BLaER1 (cell line): ENCODE measurements at regions not wholly inside any gene's neighbourhood (a gene's known extent, or its start where the extent isn't known, plus 50 kb on each side); places are given as distances from the start of the nearest gene placed in this dataset.

Experiments
- H3K27ac ChIP-seq: shearing (Covaris generic); formaldehyde crosslinking; 2 replicates; pipeline ENCODE4 v1.8.1; 2022
- H3K27me3 ChIP-seq: shearing (Covaris generic); formaldehyde crosslinking; 2 replicates; pipeline ENCODE4 v1.8.1; 2022
- H3K36me3 ChIP-seq: shearing (Covaris generic); formaldehyde crosslinking; 2 replicates; pipeline ENCODE4 v1.8.1; 2022
- H3K4me1 ChIP-seq: shearing (Covaris generic); formaldehyde crosslinking; 2 replicates; pipeline ENCODE4 v1.8.1; 2022
- H3K4me2 ChIP-seq: shearing (Covaris generic); formaldehyde crosslinking; 2 replicates; pipeline ENCODE4 v1.8.1; 2022
- H3K4me3 ChIP-seq: shearing (Covaris generic); formaldehyde crosslinking; 2 replicates; pipeline ENCODE4 v1.8.1; 2022
- H3K9ac ChIP-seq: shearing (Covaris generic); formaldehyde crosslinking; 2 replicates; pipeline ENCODE4 v1.8.1; 2022
- H3K9me3 ChIP-seq: shearing (Covaris generic); formaldehyde crosslinking; 2 replicates; pipeline ENCODE4 v1.8.1; 2022
- H4K20me1 ChIP-seq: shearing (Covaris generic); formaldehyde crosslinking; 2 replicates; pipeline ENCODE4 v1.8.1; 2022
- Cebpa-rat ChIP-seq: shearing (Covaris generic); IDR thresholded peaks from 2 replicates; pipeline ENCODE4 v1.8.1; 2022

- no peak overlapping the region for H3K4me3 ChIP-seq
- H3K4me2 ChIP-seq, result no peak overlapping the region
- no peaks in the 10 kb centered on the region for H3K9me3 ChIP-seq
- H3K36me3 ChIP-seq, result no peaks in the 10 kb centered on the region
- no peaks in the 10 kb centered on the region for H3K4me1 ChIP-seq
- no peak overlapping the region for H3K27ac ChIP-seq
- H4K20me1 ChIP-seq, result no peaks in the 10 kb centered on the region
- TF ChIP-seq Cebpa-rat, result no peak
- no peak overlapping the region for H3K9ac ChIP-seq
- H3K27me3 ChIP-seq, result no peaks in the 10 kb centered on the region
Observed at GRCh38 chr4:13836946-13837912, 209.7 kb upstream of the BOD1L1 start.

DNA sequence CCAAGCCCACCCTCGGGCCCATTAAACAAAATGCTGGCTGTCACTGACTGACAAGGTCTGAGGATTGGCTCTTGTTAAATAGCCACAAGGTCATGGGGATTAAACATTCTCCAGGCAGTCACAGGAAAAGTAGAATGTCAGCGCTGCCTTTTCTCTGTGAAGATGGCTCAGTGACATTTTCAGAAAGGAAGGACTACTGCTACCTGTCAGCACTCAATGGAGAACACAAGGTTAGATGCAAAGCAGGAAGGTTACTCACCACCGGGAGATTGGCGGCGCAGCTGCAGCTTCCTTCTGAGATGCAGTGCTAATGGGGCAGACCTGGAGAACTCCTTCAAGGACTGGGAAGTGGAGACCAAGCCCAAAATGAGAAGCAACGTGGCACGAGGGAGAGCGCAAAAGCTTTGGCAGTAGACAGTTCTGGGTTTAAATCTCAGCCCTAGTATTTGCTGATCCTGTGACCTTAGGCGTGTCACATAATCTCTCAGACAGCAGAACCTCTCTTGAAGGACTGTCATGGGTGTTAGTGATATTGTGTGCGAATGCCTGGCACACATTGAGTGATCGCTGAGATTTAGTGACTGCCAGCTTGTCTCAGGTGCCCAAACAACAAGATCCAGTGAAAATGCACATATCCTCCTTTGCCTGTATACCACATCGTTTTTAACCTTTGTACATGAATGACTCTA is 213.1 kb upstream of the BOD1L1 start:
- Histone ChIP-seq H3K27me3 (no peaks in the 10 kb centered on the region), H3K9me3 (no peaks in the 10 kb centered on the region), H3K4me1 (no peaks in the 10 kb centered on the region), H3K9ac (no peak overlapping the region), H3K4me3 (no peak overlapping the region), H3K27ac (no peak overlapping the region), H3K36me3 (no peaks in the 10 kb centered on the region), H3K4me2 (no peak overlapping the region), H4K20me1 (no peaks in the 10 kb centered on the region)
- no peak for TF ChIP-seq Cebpa-rat

- Histone ChIP-seq H3K27me3 (no peaks in the 10 kb centered on the region), H3K9ac (no peak overlapping the region), H4K20me1 (no peaks in the 10 kb centered on the region), H3K27ac (no peak overlapping the region), H3K4me2 (no peak overlapping the region), H3K4me1 (no peaks in the 10 kb centered on the region), H3K9me3 (peaks cover 11% of the 10 kb centered on the region), H3K36me3 (no peaks in the 10 kb centered on the region), H3K4me3 (no peak overlapping the region)
- no peak for TF ChIP-seq Cebpa-rat
Observed at GRCh38 chr4:13844740-13845139, 217.2 kb upstream of the BOD1L1 start.

DNA sequence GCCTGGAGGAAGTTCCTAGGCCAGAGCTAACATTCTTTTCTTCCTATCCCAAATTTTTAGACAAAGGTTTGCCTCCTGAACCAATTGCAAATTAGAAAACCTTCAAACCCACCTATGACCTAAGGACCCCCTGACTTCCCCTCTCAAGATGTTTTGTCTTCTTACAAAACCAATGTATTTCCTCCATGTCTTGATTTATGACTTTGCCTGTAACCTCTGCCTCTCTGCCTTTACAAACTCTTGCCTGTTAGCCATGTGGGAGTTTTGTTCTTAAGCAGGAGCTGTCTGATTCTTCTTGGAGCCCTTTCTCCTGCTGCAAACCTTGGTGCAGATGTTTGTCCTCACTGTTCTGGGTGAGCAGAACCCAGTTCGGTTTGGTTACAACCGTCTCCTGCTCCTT is 222.3 kb upstream of the BOD1L1 start:
- H3K9ac ChIP-seq, result no peak overlapping the region
- H3K9me3 ChIP-seq, result peaks cover 11% of the 10 kb centered on the region
- H3K27ac ChIP-seq, result no peak overlapping the region
- no peaks in the 10 kb centered on the region for H3K27me3 ChIP-seq
- no peak overlapping the region for H3K4me3 ChIP-seq
- TF ChIP-seq Cebpa-rat, result no peak
- no peaks in the 10 kb centered on the region for H3K36me3 ChIP-seq
- no peaks in the 10 kb centered on the region for H4K20me1 ChIP-seq
- H3K4me2 ChIP-seq, result no peak overlapping the region
- no peaks in the 10 kb centered on the region for H3K4me1 ChIP-seq

DNA sequence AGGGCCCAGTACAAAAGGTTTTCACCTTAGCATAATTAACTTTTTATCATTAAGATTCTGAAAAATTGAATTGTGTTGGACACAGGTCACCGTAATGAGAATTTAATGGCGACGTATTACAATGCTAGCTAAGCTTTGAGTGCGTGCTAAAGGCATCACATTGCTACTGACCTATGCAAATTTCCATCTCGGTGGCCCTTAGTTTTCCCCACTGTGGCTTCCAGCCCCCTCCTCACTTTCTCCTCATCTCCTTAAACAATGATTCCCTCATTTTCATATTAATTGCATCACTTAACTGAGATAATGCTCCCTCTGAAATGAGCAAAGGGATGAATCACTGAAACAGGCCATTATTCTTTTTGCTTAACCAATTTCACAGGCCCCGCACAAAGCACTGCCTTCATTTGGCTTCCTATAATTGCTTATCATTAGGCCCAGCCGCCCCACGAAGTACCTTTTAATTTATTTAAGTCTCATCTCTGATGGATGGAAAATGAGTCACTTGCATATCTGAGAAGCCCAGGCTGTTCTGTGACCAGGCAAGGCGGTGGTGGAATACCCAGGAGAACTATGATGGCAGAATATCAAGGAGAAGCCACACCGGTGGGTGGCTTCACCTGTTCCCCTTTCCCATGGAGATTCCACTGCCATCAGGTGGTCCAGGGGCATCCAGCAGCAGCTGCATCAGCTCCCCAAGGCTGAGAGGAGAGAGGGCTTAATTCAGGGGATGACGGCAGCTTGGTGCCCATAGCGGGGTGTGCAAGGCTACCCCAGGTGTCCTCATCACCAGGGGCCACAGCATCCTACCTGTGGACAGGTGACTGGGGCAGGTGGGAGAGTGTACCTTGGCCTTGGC is 223.8 kb upstream of the BOD1L1 start:
- Histone ChIP-seq H3K9ac (no peak overlapping the region), H3K27ac (no peak overlapping the region), H3K36me3 (no peaks in the 10 kb centered on the region), H4K20me1 (no peaks in the 10 kb centered on the region), H3K4me2 (no peak overlapping the region), H3K4me3 (no peak overlapping the region), H3K4me1 (no peaks in the 10 kb centered on the region), H3K27me3 (no peaks in the 10 kb centered on the region), H3K9me3 (peaks cover 11% of the 10 kb centered on the region)
- no peak for TF ChIP-seq Cebpa-rat

DNA sequence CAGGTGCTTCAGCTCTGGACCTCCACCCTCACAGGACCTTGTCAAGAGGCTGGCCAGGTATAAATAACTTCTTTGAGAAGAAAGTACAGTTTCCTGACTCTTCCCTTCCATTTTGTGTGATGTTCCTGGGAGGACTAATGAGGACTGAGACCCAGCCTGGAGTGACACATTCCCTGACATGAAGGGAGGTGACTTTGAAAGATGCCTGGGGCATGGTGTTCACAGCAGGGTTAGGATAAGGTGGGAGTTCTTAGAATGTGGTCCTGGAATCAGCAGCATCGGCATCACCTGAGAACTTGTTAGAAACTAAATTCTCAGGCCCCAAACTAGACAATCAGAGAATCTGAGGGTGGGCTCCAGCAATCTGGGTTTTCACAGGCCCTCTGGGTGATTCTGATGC is 224.9 kb upstream of the BOD1L1 start:
- Histone ChIP-seq H3K4me2 (no peak overlapping the region), H3K4me1 (no peaks in the 10 kb centered on the region), H4K20me1 (no peaks in the 10 kb centered on the region), H3K9me3 (peaks cover 11% of the 10 kb centered on the region), H3K27me3 (no peaks in the 10 kb centered on the region), H3K9ac (no peak overlapping the region), H3K36me3 (no peaks in the 10 kb centered on the region), H3K27ac (no peak overlapping the region), H3K4me3 (no peak overlapping the region)
- TF ChIP-seq Cebpa-rat, result no peak

GRCh38 chr4:13856387-13856786 is 228.9 kb upstream of the BOD1L1 start:
- no peak for TF ChIP-seq Cebpa-rat
- H3K4me1 ChIP-seq, result no peaks in the 10 kb centered on the region
- H3K9ac ChIP-seq, result no peak overlapping the region
- H3K4me3 ChIP-seq, result no peak overlapping the region
- no peak overlapping the region for H3K27ac ChIP-seq
- H4K20me1 ChIP-seq, result no peaks in the 10 kb centered on the region
- H3K4me2 ChIP-seq, result no peak overlapping the region
- no peaks in the 10 kb centered on the region for H3K9me3 ChIP-seq
- H3K27me3 ChIP-seq, result no peaks in the 10 kb centered on the region
- H3K36me3 ChIP-seq, result no peaks in the 10 kb centered on the region

DNA sequence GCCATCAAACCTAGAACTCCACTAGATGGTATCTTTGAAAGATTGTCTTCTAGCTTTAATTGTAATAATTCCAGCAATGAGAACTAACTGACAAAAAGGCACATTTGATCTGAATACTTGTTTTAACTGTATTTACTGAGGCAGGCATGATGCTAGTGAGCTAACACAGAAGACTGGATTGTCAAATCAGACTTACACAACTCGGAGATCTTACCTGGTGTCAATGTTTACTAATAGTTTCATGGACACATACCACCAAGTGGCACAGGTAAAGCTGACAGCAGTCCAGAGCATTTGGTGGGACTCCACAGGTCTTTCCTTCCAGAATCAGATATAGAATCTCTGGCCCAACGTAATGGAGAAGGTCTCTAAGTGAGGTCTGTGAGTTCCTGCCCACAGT is 229.9 kb upstream of the BOD1L1 start:
- Histone ChIP-seq H3K27ac (no peak overlapping the region), H3K36me3 (no peaks in the 10 kb centered on the region), H3K4me1 (no peaks in the 10 kb centered on the region)

GRCh38 chr4:13857800-13858199 is 230.3 kb upstream of the BOD1L1 start:
- H3K9me3 ChIP-seq, result peaks cover 8% of the 10 kb centered on the region
- no peak overlapping the region for H3K4me3 ChIP-seq
- no peak overlapping the region for H3K27ac ChIP-seq
- no peak overlapping the region for H3K9ac ChIP-seq
- no peaks in the 10 kb centered on the region for H3K27me3 ChIP-seq
- TF ChIP-seq Cebpa-rat, result no peak
- no peaks in the 10 kb centered on the region for H3K4me1 ChIP-seq
- no peak overlapping the region for H3K4me2 ChIP-seq
- H4K20me1 ChIP-seq, result no peaks in the 10 kb centered on the region
- no peaks in the 10 kb centered on the region for H3K36me3 ChIP-seq

More for the DNA sequence above, 229.9 kb upstream of the BOD1L1 start:
- no peaks in the 10 kb centered on the region for H4K20me1 ChIP-seq
- TF ChIP-seq Cebpa-rat, result no peak
- no peak overlapping the region for H3K9ac ChIP-seq
- peaks cover 7% of the 10 kb centered on the region for H3K9me3 ChIP-seq
- no peak overlapping the region for H3K4me3 ChIP-seq
- H3K27me3 ChIP-seq, result no peaks in the 10 kb centered on the region
- no peak overlapping the region for H3K4me2 ChIP-seq
